HG03039 (cell line): ENCODE measurements at regions not wholly inside any gene's neighbourhood (a gene's known extent, or its start where the extent isn't known, plus 50 kb on each side); places are given as distances from the start of the nearest gene placed in this dataset.

ENCODE experiments used
- ATAC-seq: cut with Tn5 transposase; IDR thresholded peaks from one replicate; pipeline ENCODE4 v1.9.1; 2021; ENCODE audit warnings: mild to moderate bottlenecking, moderate library complexity; ENCODE audit not compliant: unreplicated experiment

GRCh38 chr18:47492691-47493090 lies 241.2 kb upstream of the SKOR2 start:
- no peak for ATAC-seq

GRCh38 chr18:47490882-47491281 lies 239.4 kb upstream of the SKOR2 start:
- ATAC-seq: no peak

- no peak for ATAC-seq
Measured at GRCh38 chr18:47485221-47485797, 233.8 kb upstream of the SKOR2 start.

GRCh38 chr18:47484068-47484467 lies 232.6 kb upstream of the SKOR2 start:
- ATAC-seq: no peak

GRCh38 chr18:47480166-47480565 lies 228.7 kb upstream of the SKOR2 start:
- ATAC-seq: no peak

GRCh38 chr18:47471784-47472183 lies 220.3 kb upstream of the SKOR2 start:
- no peak for ATAC-seq

GRCh38 chr18:47470941-47471340 lies 219.5 kb upstream of the SKOR2 start:
- ATAC-seq: no peak

- no peak for ATAC-seq
Measured at GRCh38 chr18:47469576-47469975, 218.1 kb upstream of the SKOR2 start.

- ATAC-seq: no peak
Measured at GRCh38 chr18:47461977-47462376, 210.5 kb upstream of the SKOR2 start.

- no peak for ATAC-seq
Measured at GRCh38 chr18:47461406-47461948, 210.0 kb upstream of the SKOR2 start.

GRCh38 chr18:47458483-47458882 lies 207.0 kb upstream of the SKOR2 start:
- ATAC-seq: no peak

GRCh38 chr18:47457614-47458013 lies 206.2 kb upstream of the SKOR2 start:
- no peak for ATAC-seq

GRCh38 chr18:47453038-47453437 lies 201.6 kb upstream of the SKOR2 start:
- no peak for ATAC-seq

GRCh38 chr18:47448956-47449355 lies 197.5 kb upstream of the SKOR2 start:
- ATAC-seq: no peak

GRCh38 chr18:47441914-47442313 lies 190.5 kb upstream of the SKOR2 start:
- ATAC-seq: no peak

- no peak for ATAC-seq
Measured at GRCh38 chr18:47438001-47438400, 186.5 kb upstream of the SKOR2 start.

- ATAC-seq: no peak
Measured at GRCh38 chr18:47436871-47437270, 185.4 kb upstream of the SKOR2 start.

- no peak for ATAC-seq
Measured at GRCh38 chr18:47434214-47434746, 182.8 kb upstream of the SKOR2 start.

GRCh38 chr18:47427923-47428637 lies 176.6 kb upstream of the SKOR2 start:
- ATAC-seq: no peak

GRCh38 chr18:47427072-47427471 lies 175.6 kb upstream of the SKOR2 start:
- no peak for ATAC-seq

- no peak for ATAC-seq
Measured at GRCh38 chr18:47425365-47425764, 173.9 kb upstream of the SKOR2 start.

GRCh38 chr18:47422524-47422923 lies 171.1 kb upstream of the SKOR2 start:
- no peak for ATAC-seq
